Glomerular visceral epithelial cell (primary cell): ENCODE measurements at regions not wholly inside any gene's neighbourhood (a gene's known extent, or its start where the extent isn't known, plus 50 kb on each side); places are given as distances from the start of the nearest gene placed in this dataset.

Experiments used
- DNase-seq: peaks from one replicate; pipeline ENCODE4 v3.0.0-alpha.2; 2016; ENCODE audit errors: extremely low spot score

- no peak for DNase-seq
Observed at GRCh38 chr10:46227936-46228562, 58.7 kb upstream of the ANTXRL start.

DNA sequence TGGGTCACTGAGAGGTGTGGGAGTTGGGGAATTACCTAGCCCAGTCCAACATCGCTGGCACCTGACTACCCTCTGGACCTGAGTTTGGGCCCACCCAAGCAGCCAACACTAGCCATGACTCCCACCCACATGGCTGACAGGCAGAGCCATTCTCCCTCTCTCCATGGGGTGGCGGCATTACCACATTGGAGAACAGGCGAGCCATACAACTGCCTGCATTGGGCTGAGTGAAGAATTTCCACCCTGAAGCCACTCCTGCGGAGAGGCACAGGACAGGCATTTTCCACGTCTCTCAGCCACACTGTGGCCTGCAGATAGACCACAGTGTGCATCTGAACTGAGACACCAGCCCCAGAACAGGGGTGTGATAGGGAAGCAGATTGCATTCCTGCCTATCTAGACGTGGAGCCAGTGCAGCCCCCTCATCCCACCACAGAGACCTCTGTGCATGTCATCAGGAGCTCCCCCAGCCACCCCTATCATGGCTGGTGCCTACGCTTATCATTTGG is 58.2 kb upstream of the ANTXRL start:
- DNase-seq = peak; percentile 73

- DNase-seq = no peak
Observed at GRCh38 chr10:46229144-46229563, 57.6 kb upstream of the ANTXRL start.

DNA sequence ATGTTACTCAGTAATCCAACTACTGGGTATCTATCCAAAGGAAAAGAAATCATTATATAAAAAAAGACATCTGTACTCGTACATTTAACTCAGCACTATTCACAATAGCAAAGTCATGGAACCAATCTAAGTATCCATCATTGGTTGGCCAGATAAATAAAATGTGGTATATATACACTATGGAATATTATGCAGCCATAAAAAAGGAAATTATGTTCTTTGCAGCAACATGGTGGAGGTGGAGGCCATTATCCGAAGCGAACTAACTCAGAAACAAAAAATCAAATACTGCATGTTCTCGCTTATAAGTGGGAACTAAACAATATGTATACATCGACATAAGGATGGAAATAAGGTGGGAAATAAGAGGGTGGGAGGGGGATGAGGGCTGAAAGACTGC is 56.2 kb upstream of the ANTXRL start:
- DNase-seq = no peak

DNA sequence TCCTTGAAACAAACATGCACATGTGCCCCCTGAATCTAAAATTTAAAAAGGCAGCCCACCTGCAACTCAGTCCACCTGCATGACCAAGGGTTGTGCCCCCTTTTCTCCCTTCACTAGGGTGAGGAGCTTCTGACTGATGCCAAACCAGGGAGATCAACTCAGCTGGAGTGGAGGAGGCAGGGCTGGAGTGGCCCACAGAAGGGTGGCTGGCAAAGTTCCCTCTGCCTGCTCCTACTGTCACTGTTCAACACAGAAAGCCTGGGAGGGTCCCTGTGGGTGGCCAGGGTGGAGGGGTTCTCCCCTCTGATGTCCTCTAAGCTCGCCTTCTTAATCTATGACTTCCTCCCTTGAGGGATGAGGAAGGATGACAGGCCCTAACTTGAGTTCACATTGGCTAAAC is 55.7 kb upstream of the ANTXRL start:
- no peak for DNase-seq

GRCh38 chr10:46232084-46232483 is 54.7 kb upstream of the ANTXRL start:
- no peak for DNase-seq

DNA sequence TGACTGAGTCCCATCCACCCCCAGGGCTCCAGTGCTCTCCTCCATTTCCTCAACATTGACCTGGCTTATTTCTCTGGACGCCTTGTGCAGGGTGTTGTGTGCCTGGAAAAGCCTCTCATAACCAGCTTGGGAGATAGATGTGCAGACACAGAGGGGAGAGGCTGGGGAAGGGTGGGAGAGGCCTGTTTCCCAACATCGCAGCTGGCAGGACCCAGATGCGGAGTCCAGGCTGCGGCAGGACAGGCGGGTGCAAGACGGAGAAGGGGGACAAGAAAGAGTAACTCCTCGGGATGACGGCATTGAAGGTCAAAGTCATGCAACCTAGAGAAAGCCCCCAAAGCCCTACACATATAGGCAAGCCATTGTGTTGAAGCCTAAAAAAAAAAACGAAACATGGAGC is 54.1 kb upstream of the ANTXRL start:
- no peak for DNase-seq

DNA sequence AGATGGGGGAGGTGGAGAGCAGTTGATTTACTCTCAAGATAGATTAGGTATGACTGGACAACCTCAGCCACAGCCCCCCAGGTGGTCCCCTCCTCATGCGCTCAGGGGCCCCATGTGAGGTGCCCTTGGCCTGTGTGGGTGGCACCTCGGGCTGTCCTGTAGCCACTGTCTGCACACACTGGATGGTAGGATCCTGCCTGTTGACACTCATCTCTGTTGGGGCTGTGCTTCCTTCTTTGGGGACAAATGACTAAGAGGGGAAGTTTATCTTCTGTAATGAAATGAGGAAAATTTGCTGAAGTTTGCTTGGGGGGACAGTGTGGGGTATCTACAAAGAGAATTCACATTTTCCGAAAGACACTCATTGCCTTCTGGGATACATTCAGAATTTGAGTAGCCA is 53.6 kb upstream of the ANTXRL start:
- DNase-seq = no peak

DNA sequence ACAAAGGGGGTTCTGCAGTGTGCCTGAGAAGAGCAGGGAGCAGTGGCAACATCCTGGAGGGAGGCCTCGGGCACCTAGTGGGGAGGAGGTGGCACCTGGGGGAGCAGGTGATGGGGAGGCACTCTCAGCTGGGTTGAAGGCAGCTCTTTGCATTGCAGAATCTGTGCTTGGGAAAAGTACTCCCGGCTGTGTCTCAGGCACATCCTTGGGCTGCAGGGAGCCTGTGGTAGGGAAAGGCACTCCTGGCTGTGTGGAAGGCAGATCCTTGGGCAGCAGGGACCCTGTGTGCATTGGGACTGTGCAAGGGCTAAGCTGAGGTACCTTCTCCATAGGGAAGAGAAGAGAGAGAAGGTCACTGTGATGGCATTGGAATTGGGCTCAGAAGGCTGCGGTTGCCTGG is 52.8 kb upstream of the ANTXRL start:
- DNase-seq = no peak

DNA sequence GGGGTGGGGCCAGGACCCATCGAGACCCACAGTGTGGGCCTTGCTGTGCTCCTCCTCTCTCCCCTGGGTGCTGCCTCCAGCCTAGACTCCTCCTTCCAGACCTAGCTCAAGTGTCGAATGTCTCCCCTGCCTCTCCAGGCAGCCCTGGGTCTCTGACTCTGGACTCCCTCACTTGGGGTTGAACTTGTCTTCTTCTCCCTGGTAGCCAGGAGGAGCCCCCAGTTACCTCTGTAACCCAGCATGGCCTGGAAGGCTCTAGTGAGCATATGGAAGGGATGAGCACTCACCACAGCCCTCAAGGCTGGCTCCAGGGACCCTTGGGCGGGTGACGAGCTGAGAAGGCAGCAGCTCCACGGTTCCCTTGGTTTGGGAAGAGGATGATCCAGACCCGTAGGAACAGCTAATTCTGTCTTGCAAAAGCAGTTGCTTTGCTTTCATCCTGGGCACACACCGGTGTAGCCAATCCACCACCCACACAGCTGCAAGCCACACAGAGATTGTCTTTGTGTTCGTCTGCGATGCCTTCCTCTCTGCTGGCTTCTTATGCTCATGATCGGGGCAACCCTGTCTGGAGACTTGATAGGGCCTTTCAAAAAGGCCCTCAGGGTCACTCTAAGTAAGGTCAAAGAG is 52.3 kb upstream of the ANTXRL start:
- DNase-seq = no peak

DNA sequence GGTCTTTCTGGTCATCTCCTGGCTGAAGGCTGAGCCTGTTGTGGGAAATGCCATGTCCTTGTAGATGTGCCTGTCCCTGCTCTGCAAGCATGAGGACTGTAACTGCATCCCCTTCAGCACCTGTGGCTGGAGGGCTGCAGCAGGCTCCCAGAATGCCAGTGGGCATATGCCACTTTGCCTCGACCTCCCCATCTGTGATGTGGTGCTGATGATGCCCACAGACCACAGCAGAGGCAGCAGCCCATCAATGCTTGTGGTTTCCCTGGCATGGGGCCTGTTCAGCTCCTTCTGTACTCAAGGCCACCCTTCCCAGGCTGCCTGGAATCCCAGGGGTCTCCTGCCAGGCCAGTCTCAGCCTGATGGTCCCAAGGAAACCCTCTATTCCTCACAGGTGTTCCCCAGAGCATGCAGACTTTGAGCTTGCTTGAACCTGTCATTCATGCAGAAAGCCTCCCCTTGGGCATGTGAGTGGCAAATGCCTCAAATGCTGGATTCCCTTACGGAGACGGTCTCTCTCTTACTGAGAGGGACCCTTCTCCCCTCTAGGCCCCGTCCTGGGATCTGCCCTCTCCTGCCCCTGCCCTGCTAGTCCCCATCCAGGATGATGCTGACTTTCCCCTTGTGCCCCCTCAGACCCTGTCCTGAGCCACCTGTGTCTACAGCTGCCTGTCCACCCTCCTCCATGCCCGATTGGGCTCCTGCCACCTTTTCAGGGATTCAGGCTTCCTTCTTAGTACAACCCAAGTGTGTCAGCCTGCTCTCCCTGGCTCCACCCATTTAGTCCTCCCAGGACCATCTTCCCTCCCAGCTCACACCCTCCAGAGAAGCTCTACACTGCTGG is 50.9 kb upstream of the ANTXRL start:
- DNase-seq = no peak

DNA sequence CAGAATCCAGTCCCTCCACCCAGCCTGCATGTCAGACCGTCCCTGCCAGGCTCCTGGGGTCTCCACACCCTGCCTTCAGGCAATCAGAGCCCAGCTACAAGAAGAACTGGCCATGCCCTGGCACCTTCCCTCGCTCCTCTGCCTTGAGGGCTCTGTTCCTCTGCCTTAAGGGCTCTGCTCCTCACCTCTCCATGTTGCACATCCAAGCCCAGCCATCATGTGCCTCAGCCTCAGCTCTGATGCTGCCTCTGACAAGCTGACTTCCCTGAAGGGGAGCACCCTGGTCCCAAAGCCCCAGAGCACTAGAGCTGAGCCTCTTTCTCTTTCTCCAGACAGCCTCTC is 50.3 kb upstream of the ANTXRL start:
- no peak for DNase-seq

DNA sequence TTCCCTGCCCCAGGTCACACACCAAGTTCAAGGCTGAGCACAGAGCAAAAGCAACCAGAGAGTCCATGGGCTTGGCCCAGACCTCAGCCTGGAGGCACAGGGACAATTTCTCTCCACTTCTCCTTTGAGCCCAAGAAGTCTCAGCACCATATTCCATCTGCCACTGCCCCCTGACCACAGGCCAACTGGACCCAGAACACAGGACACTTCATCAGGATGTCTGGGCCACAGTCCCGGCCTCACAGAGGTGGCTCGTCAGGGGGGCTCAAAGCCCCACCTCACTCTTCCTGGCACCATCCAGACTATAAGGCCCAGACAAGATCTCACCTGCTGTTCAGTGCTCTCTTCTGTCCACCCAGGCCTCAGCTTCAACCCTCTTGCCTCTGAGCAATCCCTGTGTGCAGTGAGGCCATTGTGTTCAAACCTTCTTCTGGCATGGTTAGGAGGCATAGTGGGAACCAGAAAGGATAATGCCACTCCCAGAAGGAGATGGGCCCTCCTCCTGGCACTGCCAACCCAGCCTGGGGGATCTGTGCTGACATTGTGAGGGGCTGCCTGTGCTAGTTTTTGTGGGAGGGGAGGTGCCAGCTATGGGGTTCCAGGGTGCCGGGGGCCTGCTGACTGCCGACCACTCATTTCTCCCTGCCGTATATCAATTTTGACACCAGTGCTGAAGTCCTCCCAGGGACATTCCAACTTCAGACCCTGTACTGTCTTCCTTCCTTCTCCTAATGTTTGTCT is 49.7 kb upstream of the ANTXRL start:
- no peak for DNase-seq
